GM12801 (cell line): ENCODE measurements at regions not wholly inside any gene's neighbourhood (a gene's known extent, or its start where the extent isn't known, plus 50 kb on each side); places are given as distances from the start of the nearest gene placed in this dataset.

Source experiments
- TF ChIP-seq, protein P1 (sequence below): IDR thresholded peaks from one replicate; pipeline ENCODE4 v1.5.1; 2011; ENCODE audit warnings: control low read depth; ENCODE audit not compliant: insufficient read length; ENCODE audit errors: extremely low read depth

DNA sequence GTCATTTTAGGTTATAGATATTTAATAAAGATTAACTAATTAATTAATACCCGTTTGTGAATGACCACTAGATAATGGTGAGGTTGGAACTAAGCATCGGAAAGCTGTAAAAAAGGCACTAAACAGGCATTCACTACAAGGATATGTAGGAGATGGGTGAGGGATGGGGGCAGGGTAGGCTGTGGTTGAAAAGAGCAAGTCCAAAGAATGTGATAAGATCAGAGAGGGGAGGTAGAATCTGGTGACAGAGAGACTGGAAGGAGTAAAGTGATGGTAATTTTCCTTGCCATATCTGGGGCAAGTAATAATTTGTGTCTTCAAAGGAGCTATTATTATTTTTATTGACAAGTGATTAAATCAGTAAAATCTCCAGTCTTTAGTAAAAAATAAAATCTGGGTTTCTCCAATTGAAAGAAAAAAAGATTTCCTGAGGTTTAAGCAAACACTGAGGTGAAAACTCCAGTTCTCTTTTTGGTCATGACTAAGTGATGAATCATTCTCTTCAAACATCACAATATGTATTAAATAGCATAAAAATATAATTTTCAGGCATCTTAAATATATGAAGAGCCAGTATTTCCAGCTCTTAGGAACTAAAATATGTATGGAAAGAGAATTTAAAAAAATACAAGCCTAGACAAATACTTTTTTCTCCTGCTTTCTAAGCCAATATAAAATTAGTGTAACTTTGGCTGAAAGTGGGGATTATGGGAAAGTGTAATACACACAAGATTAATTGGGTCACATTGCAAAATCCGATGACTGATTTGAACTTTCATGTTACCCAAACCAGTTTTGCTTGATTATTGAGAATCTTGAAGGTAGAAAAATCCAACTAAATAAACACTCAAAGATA is 259.1 kb upstream of the RBMS1 start:
- TF ChIP-seq, protein P1, sequence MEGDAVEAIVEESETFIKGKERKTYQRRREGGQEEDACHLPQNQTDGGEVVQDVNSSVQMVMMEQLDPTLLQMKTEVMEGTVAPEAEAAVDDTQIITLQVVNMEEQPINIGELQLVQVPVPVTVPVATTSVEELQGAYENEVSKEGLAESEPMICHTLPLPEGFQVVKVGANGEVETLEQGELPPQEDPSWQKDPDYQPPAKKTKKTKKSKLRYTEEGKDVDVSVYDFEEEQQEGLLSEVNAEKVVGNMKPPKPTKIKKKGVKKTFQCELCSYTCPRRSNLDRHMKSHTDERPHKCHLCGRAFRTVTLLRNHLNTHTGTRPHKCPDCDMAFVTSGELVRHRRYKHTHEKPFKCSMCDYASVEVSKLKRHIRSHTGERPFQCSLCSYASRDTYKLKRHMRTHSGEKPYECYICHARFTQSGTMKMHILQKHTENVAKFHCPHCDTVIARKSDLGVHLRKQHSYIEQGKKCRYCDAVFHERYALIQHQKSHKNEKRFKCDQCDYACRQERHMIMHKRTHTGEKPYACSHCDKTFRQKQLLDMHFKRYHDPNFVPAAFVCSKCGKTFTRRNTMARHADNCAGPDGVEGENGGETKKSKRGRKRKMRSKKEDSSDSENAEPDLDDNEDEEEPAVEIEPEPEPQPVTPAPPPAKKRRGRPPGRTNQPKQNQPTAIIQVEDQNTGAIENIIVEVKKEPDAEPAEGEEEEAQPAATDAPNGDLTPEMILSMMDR = no peak

DNA sequence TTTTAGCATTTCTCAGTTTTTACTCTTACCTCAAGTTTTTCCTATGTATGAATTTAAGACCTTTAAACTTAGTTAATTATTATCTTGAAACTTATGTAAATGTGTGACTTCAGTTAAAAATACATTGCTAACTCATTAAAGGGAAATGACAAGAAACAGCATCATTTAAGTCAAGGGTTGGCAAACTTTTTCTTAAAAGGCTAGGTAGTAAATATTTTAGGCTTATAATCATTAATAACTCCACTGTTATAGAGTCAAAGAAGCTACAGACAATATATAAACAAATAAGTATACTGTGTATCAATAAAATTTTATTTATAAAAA is 259.7 kb upstream of the RBMS1 start:
- TF ChIP-seq, protein P1 = no peak

DNA sequence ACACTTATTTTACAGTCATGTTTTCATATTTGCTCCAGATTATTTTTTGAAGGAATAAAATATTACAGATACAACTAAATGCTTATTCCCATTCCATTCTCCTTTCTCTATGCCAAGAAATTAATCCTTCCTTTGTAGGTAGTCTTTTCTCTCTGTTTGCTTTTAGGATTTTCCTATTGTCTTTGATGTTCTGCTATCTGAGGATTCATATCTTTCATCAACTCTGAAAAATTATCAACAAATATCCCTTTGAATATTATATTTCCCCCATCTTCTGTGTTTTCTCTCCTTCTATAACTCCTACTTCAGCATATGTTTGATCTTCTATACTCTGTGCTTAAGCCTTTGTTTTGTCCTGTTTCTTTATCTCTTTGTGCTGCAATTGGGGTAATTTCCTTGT is 260.4 kb upstream of the RBMS1 start:
- TF ChIP-seq, protein P1 = no peak

DNA sequence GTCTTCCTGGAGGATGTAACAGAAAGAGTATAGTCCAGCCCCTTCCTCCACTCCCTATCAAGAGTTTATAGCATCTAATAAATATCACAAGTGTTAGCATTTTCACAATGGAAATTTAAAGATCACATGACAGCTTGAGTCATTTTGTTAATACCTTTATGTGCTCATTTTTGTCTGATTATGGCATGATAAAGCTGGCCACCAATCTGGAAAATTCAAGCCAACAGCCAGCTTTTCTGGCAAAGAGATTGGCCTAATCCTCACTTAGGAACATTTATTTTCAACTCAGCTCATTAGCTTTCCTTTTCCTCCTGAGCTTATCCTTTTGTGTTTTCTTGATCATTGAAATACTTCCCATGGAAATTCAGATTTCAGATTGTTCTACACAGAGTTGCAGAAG is 262.9 kb upstream of the RBMS1 start:
- TF ChIP-seq, protein P1 = no peak

GRCh38 chr2:160783474-160783873 is 289.9 kb upstream of the RBMS1 start:
- TF ChIP-seq, protein P1 = no peak

DNA sequence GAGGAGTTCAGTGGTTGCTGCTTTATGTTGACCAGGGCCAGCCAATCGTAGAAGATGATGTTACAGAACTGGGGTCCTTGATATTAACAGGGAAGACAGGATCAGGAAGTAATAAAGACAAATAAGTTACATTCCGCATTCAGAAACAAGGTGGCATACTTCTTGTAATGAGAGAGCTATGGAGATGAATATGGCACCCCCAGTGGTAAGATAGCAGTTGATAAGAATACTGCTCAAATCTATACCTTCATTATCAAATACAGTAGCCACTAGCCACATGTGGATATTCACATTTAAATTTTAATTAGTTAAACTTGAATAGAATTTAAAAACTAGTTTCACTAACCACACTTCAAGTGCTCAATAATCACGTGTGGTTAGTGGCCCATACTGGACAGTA is 290.4 kb upstream of the RBMS1 start:
- TF ChIP-seq, protein P1 = no peak

DNA sequence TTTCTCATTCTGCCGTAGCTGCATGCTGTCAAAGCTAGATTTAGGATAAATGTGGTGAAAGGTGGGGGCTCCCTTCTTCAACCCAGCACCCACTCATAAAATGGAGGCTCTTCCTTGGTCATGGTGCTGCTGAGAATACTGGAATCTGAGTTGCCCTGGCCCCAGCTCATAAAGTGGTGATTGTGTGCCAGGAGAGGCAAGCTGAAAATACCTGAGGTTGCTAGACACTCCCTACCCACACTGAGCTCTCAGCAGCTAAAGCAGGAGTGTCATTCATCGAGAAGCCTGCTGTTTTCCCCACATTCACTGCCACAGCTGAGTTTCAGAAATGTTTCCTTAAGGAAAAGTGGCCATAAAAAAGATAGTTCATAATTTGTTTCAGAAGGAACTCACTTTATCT is 297.1 kb upstream of the RBMS1 start:
- TF ChIP-seq, protein P1 = no peak
